22Rv1 (cell line): ENCODE measurements at regions not wholly inside any gene's neighbourhood (a gene's known extent, or its start where the extent isn't known, plus 50 kb on each side); places are given as distances from the start of the nearest gene placed in this dataset.

Source experiments
- CTCF ChIP-seq: fragments of 450-650 bp; IDR thresholded peaks from 2 replicates; pipeline ENCODE4 v1.5.1; 2017; ENCODE audit warnings: mild to moderate bottlenecking
- ZFX ChIP-seq: fragments of 450-650 bp; IDR thresholded peaks from 2 replicates; pipeline ENCODE4 v1.6.1; 2017; ENCODE audit warnings: antibody characterized with exemption, borderline replicate concordance

GRCh38 chr14:86915406-86915805 lies 1077.6 kb downstream of the GALC start:
- TF ChIP-seq CTCF (no peak), ZFX (no peak)
